ENCODE measurements at regions not wholly inside any gene's neighbourhood (a gene's known extent, or its start where the extent isn't known, plus 50 kb on each side); places are given as distances from the start of the nearest gene placed in this dataset.

DNA sequence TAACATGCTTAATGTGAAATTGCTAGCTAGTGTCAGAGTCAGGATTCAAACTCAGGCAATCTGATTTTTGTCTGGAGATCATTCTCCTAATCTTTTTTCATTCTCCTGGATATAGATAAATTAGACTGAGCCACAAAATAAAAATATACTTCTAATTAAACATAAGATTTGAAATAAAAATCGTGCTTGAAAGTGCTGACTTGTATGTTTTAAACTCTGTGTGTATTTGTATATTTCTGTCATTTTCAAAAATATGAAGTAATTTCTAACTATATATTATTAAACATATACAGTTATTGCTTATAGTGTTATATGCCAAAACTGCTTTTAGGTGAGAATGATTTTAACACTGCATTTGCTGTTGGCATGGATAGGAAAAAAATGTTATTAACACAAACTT, 239.4 kb downstream of the KCNJ2 start:
- no peak overlapping the region for H3K4me3 ChIP-seq (ENCODE audit: insufficient read depth, low read depth, low read length)
- H2BK120ac ChIP-seq (ENCODE audit: low read depth, low read length) = no peak overlapping the region
- CTCF ChIA-PET = no interaction called here
- no peak overlapping the region for H3K27ac ChIP-seq (ENCODE audit: insufficient read depth, low read length)
- in situ Hi-C loops (cut with MboI; ENCODE audit: low sequenced_read_pairs) (no loop called here), intact Hi-C loops (cut with micrococcal nuclease) (loop anchor here (5.0 kb wide), 1 partner anchor 241 kb away; the partner anchor contains the start of gene KCNJ2), dilution Hi-C loops (cut with HindIII; ENCODE audit: low sequenced_read_pairs, unreplicated experiment) (no loop called here)
- H3K9ac ChIP-seq (ENCODE audit: low read depth, low read length) = no peak overlapping the region
- H2BK5ac ChIP-seq (ENCODE audit: low read depth, low read length, poor library complexity, severe bottlenecking) = no peak overlapping the region
- no peak overlapping the region for H3K4ac ChIP-seq (ENCODE audit: low read depth, low read length)
- no CpG with 5 or more reads among the region's 1 CpG for WGBS, 2 experiments (ENCODE audit: extremely low coverage in 2 of 2, insufficient read length in 1 of 2)
- H3K36me3 ChIP-seq (ENCODE audit: control insufficient read depth, insufficient read depth, low read length) = no peaks in the 10 kb centered on the region
- no peak overlapping the region for H4K8ac ChIP-seq (ENCODE audit: low read depth in 2 of 2, low read length in 2 of 2)
- POLR2A ChIA-PET (ENCODE audit: unreplicated experiment) = no interaction called here
- no peak overlapping the region for H3K18ac ChIP-seq (ENCODE audit: low read depth, low read length)
- H2AK5ac ChIP-seq (ENCODE audit: low read depth, low read length) = no peak overlapping the region
- no peak overlapping the region for H3K4me2 ChIP-seq (ENCODE audit: low read depth, low read length)
- BruUV-seq (replicated peaks) = no TSS peak
- no peak overlapping the region for H2AK9ac ChIP-seq (replicated peaks; ENCODE audit: low read depth, low read length, poor library complexity)
- H4K91ac ChIP-seq (ENCODE audit: insufficient read depth, low read depth, low read length) = no peak overlapping the region
- TF ChIP-seq MXI1 (IDR thresholded peaks at IDR 0.05; ENCODE audit: borderline replicate concordance, low read depth, low read length) = no peak
- TF ChIP-seq FOS (IDR thresholded peaks at IDR 0.05; ENCODE audit: low read depth, low read length) = no peak
- peak; percentile 21; the same call in 1 of the 2 replicates for TF ChIP-seq MAFK (IDR thresholded peaks at IDR 0.05; ENCODE audit: low read depth, low read length)
- H2BK15ac ChIP-seq (ENCODE audit: low read depth, low read length) = no peak overlapping the region
- H2AFZ ChIP-seq (replicated peaks; ENCODE audit: low read length, poor library complexity) = no peak overlapping the region
- no peaks in the 10 kb centered on the region for H3K79me1 ChIP-seq (ENCODE audit: low read depth in 1 of 2, low read length in 2 of 2)
- H4K20me1 ChIP-seq (ENCODE audit: insufficient read depth, low read length) = no peaks in the 10 kb centered on the region
- no peak overlapping the region for H3K14ac ChIP-seq (replicated peaks; ENCODE audit: low read depth, low read length)
- H4K5ac ChIP-seq (ENCODE audit: low read depth, low read length) = no peak overlapping the region
- H3K56ac ChIP-seq (ENCODE audit: extremely low read depth, insufficient read depth, low read length) = no peak overlapping the region
- no peak overlapping the region for H3K23ac ChIP-seq (ENCODE audit: low read depth, low read length)
- peaks cover 5% of the 10 kb centered on the region for H3K4me1 ChIP-seq (ENCODE audit: control insufficient read depth, insufficient read depth, low read length)
- no peaks in the 10 kb centered on the region for H3K9me3 ChIP-seq (ENCODE audit: control insufficient read depth, insufficient read depth, low read length)
- H3K9me1 ChIP-seq (ENCODE audit: insufficient read depth, low read length) = no peaks in the 10 kb centered on the region
- ATAC-seq (ENCODE audit: low read depth) (no peak), DNase-seq (no peak)
- H2BK20ac ChIP-seq (ENCODE audit: low read depth, low read length) = no peak overlapping the region
- H3K27me3 ChIP-seq (ENCODE audit: control insufficient read depth, insufficient read depth, low read length) = no peaks in the 10 kb centered on the region; the same call in 1 of the 2 replicates

Measured in IMR-90 (cell line).